T-helper 1 cell (primary cell): ENCODE measurements at regions not wholly inside any gene's neighbourhood (a gene's known extent, or its start where the extent isn't known, plus 50 kb on each side); places are given as distances from the start of the nearest gene placed in this dataset.

Experiments used
- DNase-seq, 5 donors: peaks; one replicate each; pipeline ENCODE4 v3.0.0-alpha.2; 2012 to 2020

DNA sequence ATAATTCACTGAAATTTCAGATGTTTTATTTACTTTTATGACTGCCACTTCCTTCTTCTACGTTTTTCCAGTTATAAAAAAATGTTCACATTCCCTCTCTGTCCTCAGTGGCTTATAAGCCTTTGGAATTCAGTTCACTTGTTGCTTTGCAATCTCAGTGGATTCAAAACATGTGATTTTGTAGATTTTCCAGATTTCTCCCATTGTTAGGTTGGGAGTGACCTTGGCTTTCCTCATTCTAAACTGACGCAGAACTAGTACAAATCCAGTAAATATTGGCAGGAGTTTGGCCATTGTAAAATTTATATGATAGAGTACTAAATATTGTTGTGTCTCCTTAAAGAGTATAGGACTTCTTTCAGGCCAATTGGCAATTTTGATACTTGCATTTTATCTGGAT, 812.3 kb upstream of the ROBO1 start:
- DNase-seq, result no peak

DNA sequence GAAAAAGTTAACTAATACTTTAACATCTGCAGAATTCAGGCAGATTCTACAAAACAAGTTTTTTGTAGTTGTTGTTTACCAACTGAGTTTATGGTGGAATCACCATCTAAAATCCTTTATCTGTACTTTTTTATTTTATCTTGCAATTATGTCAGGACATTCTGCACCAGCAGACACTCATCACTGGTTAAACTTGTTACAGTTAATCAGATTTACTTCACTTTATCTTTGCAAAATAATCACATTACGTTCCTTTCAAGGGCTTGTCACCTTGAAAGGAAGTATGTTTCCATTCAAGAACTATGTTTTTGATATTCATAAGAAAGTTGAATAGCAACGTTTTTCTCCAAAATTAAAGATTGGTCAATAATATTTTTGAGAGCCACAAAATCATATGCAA, 796.6 kb upstream of the ROBO1 start:
- no peak for DNase-seq

DNA sequence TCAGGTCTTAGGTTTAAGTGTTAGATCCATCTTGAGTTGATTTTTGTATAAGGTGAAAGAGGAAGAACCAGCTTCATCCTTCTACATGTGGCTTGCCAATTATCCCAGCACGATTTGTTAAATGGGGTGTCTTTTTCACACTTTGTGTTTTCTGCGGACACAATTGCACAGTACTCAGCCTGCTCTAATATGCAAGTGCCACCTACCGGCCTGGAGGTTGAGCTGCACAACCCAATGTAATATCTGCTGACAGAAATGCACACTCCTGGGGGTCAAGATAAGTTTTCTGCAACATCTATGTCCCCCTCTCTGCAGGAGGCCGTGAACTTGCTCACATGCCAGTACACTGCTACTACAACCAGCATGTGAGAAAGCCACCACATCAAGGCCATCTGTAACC, 791.9 kb upstream of the ROBO1 start:
- DNase-seq, result no peak

DNA sequence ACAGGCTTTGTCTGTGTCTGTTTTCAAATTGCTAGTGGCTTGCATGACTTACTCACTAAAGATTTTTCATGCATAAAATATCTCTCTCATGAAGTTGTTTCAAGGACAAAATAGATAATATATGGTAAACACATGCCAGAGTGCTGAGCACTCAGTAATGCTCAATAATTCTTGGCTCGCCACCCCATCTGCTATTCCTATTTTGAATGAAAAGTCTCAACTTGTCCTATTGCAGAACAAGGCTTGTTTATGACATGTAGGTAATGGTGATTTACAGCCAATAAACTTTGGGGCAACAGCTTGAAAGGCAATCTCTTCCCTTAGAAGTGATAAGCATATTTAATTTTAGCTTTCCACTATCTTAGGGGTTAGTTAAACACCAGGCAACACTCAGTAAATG, 789.0 kb upstream of the ROBO1 start:
- no peak for DNase-seq

DNA sequence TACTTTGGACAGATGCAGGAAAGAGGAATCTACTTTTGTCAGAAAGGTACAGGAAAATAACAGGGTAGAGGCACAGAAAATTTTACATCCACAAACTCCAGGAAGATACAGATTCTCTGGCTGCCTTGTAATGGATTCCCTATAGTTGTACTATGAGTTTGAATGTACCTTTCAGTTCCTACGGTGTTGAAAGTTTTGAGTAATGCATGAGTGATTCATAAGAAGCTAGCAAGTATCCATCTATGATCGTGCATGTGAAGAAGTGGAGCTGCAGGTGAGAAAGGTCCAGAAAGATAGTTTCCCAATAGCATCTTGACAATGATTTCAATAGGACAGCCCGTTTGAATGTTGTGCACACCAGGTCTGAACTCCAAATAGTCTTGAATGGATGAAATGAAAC, 786.5 kb upstream of the ROBO1 start:
- DNase-seq, result no peak

DNA sequence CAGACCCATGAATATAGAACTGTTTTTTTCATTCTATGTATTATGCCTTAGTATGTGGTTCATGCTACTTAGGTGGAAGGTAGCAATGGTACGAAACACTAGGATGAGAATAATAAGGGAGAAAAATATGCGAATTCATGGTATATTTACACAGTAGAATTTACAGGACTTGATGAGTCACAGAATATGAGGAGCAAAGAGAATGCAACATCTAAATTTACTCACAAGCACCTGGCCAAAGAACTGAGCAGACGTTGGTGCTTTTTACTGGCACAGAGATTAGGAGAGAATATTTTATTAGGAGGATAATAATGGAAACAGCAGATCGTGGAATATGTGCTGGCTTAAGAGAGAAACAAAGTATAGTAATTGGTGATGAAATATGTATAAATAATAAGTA, 785.4 kb upstream of the ROBO1 start:
- no peak for DNase-seq

DNA sequence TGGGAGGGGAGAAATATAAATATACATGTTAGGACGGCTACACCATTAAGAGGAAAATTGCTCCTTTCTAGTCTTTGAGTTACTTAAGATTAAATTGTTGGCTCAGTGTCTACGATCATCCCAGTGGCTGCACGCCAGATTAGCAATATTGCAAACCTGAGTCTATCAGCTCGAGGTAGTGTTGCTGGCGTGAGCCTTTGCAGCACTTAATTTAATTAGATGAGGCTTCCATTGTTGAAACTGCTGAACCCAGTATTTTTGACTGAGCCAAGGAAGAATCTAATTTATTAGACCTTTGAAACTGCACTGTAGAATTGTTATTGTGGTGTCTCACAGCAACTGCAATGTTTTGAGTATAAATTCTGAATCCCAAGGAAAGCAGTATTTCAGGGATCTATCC, 782.4 kb upstream of the ROBO1 start:
- no peak for DNase-seq

DNA sequence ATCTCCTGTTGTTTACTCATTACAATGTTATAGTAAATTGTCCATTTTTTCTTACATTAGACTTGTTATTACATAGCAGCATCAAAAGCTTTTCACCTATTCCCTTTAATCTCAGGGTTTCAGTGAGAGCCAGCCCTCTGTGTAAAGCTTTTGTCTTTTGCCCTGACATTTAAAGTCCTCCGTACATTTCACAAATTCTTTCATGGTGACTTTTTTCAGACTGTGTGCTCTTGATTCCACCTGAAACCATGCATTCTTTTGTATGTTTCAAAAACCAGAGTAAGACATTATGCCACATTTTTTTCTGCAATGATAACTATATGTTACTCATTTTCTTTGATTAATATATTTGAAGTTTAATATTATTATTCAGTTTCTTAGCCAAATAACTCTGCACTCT, 781.4 kb upstream of the ROBO1 start:
- no peak for DNase-seq

DNA sequence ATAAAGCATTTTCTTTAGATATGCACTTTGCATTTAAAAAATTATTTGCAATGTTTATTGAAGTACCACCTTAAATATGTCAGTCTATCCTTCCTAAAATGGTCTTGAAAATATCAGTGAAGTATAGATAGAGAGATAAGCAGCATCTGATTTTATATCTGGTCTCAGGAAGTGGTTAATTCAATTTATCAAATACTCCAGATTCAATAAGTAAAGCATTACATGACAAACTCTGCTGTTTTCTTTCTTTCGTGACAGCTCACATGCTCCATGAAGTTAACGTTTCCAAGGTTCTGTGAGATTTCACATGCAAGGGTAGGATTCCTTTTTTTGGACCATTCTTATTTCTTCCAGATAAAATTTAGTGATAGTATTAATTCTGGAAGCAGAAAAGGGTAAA, 775.4 kb upstream of the ROBO1 start:
- no peak for DNase-seq

DNA sequence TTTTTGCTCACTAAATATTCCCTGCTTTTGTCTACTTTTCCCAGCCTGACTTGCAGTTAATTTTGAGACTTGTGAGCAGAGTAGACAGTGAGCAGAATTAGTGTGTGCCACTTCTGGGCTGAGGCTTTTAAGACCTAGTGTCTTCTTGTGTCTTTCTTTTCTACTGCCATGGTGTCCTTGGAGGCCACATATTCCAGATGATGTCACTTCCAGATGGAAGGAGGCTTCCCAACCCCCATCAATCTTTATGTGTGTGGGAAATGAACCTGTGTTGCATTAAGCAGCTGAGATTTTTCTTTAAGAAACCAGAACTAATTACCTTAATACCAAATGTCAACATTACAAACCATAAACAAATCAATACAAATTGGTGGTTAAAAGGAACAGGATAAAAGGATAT, 774.7 kb upstream of the ROBO1 start:
- DNase-seq, result no peak

DNA sequence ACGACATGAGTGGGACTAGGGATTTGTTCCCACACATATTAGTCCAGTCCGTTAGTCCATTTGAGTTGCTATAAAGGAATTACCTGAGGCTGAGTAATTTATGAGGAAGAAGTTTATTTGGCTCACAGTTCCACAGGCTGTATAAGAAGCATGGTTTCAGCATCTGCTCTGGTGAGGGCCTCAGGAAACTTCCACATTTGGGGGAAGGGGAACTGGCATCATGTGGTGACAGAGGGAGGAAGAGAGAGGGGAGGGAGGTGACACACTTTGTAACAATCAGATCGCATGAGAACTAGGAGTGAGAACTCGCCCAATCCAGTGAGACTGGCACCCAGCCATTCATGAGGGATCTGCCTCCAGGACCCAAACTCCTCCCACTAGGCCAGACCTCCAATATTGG, 769.9 kb upstream of the ROBO1 start:
- DNase-seq, result no peak

DNA sequence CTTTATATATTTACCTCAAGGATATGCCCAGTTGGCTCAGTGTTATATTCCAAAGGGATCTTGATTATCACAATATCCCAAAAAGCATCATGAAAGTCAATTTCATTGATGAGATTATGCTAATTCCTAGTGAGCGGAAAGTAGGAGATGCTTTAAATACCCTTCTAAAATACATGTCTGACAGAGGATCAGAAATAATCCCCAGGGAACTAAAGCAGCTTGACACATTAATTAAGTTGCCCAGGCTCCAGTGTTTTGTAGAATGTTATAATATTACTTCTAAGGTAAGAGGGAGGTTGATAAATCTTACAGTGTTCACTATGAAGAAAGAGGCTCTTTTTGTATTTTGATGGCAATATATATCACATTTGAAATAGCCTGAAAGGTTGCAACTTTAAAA, 767.5 kb upstream of the ROBO1 start:
- no peak for DNase-seq

DNA sequence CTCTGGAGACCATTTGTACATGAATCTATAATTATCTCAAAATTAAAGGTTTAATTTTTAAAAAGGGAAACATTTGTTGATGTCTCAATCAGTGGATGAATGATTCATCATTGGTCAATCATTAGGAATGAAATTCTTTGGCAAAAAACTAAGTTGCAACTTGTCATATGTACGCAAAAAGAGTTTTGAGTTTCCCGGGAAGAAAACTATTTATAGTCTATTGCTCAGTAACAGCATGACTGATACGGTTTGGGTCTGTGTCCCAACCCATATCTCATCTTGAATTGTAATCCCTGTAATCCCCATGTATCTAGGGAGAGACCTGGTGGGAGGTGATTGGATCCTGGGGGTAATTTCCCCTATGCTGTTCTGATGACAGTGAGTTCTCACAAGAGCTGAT, 765.8 kb upstream of the ROBO1 start:
- no peak for DNase-seq

DNA sequence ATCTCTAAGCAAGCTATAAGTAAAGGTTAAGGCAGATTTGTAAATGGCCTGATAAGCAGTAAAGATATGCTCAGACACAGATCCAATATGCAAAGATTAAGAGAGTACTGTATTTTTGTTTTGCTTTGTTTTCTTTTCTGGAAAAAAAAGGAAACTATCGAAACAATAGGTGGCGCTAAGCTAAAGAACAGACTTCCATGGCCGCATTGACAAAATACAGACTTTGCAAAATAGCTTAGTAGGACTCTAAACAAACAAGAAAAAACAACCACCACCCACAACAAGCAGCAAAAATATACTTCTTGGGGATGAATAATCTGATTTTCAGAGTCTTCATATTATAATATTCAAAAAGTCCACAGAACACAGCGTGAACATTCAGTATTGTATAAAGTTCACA, 758.4 kb upstream of the ROBO1 start:
- no peak for DNase-seq

DNA sequence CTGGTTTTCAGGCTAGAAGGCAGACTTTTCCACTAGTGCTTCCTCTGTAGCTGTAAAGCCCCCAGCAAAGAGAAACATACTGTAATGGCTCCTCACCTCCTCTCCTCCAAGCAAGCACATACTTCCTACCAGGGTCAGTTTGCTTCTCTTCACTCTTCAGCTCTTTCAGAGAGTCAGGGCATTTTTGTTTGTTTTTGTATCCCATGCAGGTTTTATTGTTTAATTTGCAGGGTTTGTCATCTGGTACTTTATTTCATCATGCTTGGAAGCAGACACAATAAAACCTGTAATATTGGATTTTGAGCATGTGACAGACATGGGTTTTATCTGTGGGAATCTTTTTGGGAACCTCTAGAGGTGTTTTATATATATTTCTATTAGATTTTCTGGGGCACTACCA, 753.3 kb upstream of the ROBO1 start:
- no peak for DNase-seq

DNA sequence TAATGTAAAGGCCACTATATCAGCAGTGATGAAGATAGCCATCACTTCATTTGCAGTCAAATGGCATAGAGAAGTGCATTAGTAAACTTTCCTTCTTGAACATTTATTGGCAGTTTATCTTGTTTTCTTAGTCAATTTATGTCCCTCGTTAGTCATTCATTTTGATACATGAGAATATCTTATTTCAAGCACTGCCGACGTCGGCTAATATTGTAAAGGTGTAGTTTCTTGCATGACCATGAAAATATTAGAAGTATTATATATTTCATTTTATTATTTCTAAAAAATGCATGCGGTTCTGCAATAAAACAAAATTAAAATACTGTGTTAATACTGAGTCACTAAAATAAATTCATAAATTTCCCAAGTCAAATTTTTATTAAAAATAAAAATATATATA, 751.6 kb upstream of the ROBO1 start:
- no peak for DNase-seq

DNA sequence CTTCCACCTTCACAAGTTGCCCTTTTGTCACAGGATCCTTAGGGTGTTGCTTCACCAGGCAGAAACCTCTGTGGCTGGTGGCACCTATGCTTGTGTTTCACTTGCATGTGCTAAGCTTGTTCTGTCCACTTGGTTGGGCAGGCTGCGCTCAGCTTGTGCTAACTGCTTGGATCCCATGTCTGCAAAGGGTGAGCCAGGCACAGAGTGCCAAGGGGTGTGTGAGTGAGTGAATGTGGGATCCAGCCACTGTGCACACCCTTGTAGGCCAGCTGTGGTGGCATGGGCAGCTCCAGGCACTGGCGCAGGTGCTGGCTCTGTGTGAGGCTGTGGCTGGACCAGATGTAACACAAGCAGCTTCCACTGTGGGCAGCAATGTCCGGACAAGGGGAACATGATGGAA, 728.7 kb upstream of the ROBO1 start:
- no peak for DNase-seq

DNA sequence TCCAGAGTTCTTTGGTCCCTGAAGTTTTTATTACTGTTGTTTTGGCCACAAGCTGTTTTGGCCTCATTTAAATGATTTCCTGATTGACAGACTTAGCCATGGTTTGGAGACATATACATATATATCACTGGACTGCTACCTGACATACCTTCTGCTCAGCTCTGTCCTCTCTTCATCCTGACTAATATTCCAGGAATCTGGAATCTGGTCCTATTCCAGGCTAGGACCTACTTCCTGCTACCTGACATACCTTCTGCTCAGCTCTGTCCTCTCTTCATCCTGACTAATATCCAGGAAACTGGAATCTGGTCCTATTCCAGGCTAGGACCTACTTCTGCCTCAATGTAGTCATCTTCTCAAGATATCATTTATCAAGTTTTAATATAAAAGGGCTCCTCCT, 724.4 kb upstream of the ROBO1 start:
- DNase-seq, result no peak

DNA sequence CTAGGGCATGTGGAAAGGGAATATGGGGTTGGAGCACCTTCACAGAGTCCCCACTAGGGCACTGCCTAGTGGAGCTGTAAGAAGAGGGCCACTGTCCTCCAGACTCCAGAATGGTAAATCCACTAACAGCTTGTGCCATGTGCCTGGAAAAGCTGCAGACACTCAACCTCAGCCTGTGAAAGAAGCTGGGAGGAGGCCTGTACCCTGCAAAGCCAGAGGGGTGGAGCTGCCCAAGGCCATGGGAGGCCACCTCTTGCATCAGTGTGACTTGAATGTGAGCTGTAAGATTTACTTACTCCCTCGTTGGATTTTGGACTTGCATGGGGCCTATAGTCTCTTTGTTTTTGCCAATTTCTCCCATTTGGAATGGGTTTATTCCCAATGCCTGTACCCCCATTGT, 705.2 kb upstream of the ROBO1 start:
- DNase-seq, result no peak

DNA sequence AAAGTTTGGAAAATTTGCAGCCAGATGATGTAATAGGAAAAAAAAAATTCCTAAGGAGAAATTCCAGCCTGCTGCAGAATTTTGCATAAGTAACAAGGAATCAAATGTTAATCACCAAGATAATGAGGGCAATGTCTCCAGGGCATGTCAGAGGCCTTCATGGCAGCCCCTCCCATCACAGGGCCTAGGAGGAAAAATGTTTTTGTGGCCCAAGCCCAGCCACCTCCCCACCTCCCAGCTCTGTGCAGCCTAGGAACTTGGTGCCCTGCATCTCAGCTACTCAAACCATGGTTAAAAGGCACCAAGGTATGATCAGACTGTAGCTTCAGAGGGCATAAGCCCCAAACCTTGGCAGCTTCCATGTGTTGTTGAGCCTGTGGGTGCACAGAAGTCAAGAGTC, 704.7 kb upstream of the ROBO1 start:
- no peak for DNase-seq

DNA sequence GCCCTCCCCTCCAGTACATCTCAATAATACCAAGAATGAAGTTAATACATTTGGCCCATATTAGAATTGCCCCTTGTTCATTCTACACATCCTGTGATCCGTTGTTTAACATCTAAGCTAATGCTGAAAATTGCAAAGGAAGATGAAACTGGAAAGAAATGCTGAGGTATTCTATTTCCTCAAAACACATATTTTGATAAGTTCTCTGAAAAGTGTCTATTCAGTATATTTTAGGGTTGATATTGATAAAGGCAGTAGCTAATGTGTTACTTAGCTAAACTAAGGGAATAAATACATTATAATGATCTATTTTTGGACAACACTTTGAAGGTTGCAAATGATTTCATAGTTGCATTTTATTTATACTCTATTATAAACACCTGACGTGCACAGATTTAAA, 702.6 kb upstream of the ROBO1 start:
- no peak for DNase-seq

DNA sequence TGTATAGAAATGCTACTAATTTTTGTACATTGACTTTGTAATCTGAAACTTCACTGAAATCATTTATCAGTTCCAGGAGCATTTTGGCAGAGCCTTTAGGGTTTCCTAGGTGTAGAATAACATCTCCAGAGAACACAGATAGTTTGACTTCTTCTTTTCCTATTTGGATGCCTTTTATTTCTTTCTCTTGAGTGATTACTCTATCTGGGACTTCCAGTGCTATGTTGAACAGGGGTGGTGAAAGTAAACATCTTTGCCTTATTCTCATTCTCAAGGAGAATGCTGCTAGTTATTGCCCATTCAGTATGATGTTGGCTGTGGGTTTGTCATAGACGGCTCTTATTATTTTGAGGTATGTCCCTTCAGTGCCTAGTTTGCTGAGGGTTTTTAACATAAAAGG, 697.9 kb upstream of the ROBO1 start:
- DNase-seq, result no peak

DNA sequence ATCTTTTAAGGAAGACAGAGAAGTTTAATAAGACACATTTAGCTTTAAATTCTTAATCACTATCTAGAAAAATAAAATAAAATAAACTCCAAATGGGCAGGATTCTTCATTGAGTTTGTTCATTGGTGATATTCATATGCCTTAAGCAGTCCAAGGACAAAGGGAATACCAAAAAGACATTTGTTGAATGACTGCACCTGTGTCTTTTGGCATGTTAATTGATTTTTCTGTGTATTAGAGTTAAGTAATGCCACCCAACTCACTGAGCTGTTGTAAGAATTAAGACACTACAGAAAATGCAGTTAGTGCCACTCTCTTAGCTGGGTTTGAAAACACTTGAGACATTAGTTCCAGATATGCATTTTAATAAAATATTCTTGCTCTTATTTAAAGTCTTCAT, 683.6 kb upstream of the ROBO1 start:
- DNase-seq, result no peak

DNA sequence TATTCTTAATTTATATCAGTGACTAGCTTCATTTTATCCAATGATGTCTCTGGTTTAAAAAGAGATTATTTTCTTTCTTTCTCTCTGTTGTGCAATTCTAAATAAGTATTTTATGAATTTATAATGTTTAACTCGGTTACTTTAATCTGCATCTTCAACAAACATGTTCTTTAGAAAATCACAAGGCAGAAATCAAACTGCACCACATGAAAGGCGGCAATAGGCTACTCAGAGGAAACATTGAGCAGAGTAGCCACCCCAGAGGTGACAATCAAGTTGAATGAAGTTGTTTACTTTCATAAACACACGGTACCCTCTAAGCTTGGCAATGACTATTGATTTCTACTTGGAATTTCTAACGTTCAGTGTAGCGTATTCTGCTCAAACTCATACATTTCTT, 677.8 kb upstream of the ROBO1 start:
- no peak for DNase-seq

DNA sequence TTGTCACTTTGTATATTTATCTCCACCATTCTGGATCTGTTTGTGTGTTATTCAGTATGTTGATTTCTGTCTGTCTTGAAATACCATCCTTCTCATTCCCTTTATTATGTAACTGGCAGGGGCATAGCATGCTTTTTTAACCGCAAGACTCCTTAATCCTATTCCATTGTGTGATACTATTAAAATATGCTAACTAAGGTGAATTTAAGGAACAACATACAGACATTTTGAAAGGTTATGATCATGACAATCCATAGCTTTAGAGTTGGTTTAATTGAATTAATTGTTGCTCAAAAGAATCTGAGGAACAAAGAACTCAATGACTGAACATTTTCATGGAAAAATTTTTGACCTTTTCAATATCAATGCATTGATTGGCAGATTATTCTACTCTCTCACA, 677.3 kb upstream of the ROBO1 start:
- DNase-seq, result no peak

DNA sequence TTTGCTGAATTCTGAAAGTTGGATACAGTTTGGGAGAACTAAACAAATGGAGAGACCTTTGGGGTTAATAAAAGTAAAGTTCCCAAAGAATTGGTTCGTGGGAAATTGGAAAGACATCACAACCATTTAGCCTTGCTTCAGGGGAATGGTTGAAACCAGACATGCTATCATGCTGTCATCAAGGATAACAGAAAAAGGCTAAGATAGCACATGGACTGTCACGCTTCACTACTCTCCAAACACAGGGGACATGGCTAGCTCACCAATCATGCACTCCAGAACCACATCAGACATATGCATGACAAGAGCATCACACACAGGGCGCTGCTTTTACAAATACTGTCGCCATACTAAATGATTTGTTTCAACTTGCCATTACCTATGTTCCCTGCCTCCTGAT, 671.7 kb upstream of the ROBO1 start:
- no peak for DNase-seq

DNA sequence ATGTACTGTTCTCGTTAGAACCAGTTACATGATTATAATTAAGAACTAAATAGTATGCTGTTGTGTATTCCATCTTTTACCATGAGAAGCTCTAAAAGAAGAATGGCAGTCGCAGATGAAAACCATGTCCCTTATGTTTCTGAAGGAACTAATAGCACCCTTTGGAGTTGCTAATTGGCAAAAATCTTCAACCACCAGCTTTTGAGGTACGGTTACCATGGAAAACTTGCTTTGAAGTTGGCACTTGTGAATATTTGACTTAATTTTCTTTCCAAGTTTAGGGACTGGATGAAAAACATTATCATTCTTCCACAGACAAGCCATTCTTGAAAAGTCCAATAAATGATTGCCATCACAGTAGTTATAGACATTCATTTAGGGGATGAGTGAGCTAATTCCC, 666.6 kb upstream of the ROBO1 start:
- no peak for DNase-seq
